ENCODE measurements at regions not wholly inside any gene's neighbourhood (a gene's known extent, or its start where the extent isn't known, plus 50 kb on each side); places are given as distances from the start of the nearest gene placed in this dataset.

DNA sequence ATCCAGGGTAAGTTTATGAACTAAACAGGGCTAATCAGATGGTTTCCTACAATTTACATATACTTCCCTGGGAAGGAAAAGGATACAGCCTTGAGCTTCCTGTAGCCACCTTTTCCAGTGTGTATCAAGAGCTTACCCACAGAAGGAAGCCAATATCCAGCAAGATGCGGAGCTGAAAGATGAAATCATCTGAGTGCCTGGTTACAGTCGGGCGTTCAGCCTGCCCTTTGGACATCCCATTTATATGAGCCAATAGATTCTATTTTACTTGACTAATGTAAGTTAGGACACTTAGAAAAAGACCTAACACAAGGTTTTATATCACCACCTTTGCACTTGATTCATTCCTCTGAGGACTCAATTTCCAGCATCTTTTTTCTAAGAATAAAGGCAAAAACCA is 108.2 kb downstream of the UCHL5 start:
- no peak for DNase-seq

DNA sequence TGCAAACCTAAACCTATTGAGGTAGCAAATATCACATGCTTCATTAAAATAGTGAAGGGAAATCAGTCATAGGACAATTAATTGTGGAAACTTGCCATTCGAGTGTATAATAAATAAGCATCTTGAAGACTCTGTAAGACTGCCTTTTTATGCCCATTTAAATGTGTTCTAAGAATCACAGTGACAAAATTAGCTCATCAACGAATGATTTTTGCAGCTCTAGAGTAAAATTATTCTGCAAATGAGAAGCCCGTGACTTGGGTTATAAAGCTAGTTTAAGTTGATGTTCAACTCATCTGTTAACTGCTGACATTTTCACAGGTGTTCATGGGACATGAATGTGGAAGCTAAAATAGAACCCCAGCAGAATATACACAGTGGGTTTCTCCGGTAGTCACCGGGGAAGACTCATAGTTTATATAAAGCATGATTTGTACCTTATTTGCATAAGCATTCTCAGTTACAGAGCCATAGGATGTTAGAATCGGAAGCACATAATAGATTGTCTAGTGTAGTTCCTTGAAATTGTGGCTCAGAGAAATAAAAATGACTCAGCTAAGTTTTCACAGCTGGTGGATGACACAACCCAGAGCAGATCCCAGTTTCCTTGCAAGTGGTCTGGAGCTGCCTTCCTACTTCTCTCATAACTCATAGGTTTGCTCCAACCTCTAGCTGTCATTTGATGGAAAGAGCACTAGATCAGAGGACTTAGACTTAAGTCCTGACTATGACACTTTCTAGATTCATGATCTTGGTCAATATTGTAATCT is 107.3 kb downstream of the UCHL5 start:
- DNase-seq: no peak

DNA sequence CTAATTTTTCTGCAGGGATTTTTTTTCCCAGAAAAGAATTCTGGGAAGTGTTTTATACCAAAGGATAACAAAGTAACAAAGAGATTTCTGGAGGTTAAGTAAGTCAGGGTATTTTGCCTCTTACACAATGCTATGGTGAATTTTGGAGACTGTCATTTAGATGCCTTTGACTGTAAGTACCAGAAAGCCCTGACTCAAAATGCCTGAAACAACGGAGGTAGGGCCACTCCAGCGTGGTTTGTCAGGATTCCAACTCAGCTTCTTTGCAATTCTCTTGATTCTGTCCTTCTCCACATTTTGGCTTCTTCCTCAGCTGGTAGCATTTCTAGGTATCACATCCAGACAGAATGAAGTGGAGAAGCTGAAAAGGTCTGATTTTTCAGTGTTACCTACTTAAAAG is 106.5 kb downstream of the UCHL5 start:
- DNase-seq: no peak

DNA sequence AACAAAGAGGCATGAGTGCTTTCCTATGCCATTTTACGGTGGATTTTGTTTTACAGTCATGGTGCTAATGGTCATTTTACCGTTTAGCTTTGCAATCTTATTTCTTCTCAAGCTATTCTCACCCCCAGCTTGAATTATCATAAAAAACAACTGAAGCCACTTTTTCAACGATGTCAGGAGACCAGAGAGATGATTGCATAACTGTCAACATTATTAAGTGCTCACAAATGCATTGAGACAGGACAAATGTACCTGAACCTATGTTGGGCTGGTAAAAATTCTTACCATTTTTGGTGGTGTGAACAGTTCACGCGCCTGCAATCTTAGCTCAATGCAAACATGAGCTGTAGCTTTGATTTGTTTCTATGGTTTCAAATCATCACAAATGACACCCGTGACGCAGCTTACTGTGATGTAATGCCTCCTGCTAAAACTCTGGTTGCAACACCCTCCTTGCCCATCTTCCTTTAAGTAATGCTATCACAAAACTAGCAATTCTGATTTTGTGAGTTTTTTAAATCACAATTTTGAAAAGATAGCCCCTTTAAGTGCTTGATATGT is 104.4 kb downstream of the UCHL5 start:
- no peak for DNase-seq

DNA sequence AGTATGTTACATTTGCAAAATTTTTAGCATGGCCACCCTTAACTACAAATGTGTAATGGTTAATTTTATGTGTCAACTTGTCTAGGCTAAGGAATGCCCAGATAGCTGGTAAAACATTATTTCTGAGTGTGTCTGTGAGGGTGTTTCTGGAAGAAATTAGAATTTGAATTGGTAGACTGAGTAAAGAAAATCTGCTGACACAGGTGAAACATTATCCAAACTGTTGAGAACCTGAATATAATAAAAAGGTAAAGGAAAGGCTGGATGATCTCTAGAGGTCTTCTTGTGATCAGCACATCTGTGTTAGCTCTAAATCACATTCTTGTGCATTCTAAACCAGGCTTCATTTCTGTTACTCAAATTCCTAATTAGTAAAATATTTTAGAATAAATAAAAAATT is 100.8 kb downstream of the UCHL5 start:
- no peak for DNase-seq

DNA sequence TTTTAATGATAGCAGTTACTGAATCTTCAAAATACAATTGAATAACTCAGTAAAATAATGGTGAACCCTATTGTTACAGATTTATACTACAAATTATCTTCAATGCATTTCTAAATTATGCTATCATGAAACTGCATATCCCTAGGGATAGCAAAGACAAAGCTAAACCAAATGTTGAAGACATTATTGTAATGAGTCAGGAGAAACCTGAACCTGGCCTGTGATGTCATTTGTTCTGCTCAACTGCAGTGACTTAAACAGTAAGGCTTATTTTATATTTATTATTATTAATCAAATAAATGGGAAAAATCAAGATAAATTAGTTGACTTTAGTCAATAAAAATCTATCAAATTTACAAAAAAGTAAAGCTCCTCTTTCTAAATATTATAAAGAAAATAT is 100.3 kb downstream of the UCHL5 start:
- DNase-seq: no peak

DNA sequence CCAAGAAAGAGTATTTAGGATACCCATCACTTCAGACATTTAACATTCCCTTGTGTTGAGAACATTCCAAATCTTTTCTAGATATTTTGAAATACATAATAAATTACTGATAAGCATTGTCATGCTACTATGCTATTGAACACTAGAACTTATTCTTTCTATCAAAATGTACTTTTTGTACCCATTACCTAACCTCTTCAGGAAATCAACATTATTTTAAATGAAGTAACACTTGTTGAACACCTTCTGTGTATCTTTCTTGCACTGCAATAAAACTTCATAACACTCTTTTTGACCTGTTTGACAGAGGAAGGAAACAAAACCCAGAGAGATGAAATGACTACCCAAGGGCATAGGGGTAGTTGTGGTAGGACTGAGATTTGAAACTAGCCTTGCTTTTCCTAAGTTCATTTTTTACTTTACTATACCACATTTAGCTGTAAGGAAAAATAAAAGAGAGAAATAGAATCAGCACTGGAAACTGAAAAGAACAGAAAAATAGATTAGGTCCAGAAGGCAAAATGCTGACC is 99.4 kb downstream of the UCHL5 start:
- no peak for DNase-seq
